ENCODE measurements at regions not wholly inside any gene's neighbourhood (a gene's known extent, or its start where the extent isn't known, plus 50 kb on each side); places are given as distances from the start of the nearest gene placed in this dataset.

- DNase-seq (ENCODE audit: low read depth in 2 of 2) = no peak
Measured at GRCh38 chr5:133905424-133905823, 63.0 kb downstream of the C5orf15 start.

GRCh38 chr5:133904641-133905040, 63.8 kb downstream of the C5orf15 start:
- no peak for DNase-seq (ENCODE audit: low read depth in 2 of 2)

- DNase-seq (ENCODE audit: low read depth in 2 of 2) = no peak
Measured at GRCh38 chr5:133902511-133903118, 65.8 kb downstream of the C5orf15 start.

- no peak for DNase-seq (ENCODE audit: low read depth in 2 of 2)
Measured at GRCh38 chr5:133900534-133901270, 67.7 kb downstream of the C5orf15 start.

- no peak for DNase-seq (ENCODE audit: low read depth in 2 of 2)
Measured at GRCh38 chr5:133899506-133899905, 68.9 kb downstream of the C5orf15 start.

GRCh38 chr5:133898440-133898839, 70.0 kb downstream of the C5orf15 start:
- DNase-seq (ENCODE audit: low read depth in 2 of 2) = no peak

- no peak for DNase-seq (ENCODE audit: low read depth in 2 of 2)
Measured at GRCh38 chr5:133897431-133897830, 71.0 kb downstream of the C5orf15 start.

GRCh38 chr5:133896873-133897272, 71.6 kb downstream of the C5orf15 start:
- DNase-seq (ENCODE audit: low read depth in 2 of 2) = no peak

GRCh38 chr5:133895979-133896845, 72.2 kb downstream of the C5orf15 start:
- no peak for DNase-seq (ENCODE audit: low read depth in 2 of 2)

GRCh38 chr5:133894143-133894542, 74.3 kb downstream of the C5orf15 start:
- no peak for DNase-seq (ENCODE audit: low read depth in 2 of 2)

- no peak for DNase-seq (ENCODE audit: low read depth in 2 of 2)
Measured at GRCh38 chr5:133892774-133893173, 75.7 kb downstream of the C5orf15 start.

GRCh38 chr5:133892306-133892705, 76.1 kb downstream of the C5orf15 start:
- no peak for DNase-seq (ENCODE audit: low read depth in 2 of 2)

- DNase-seq (ENCODE audit: low read depth in 2 of 2) = no peak
Measured at GRCh38 chr5:133891390-133891789, 77.0 kb downstream of the C5orf15 start.

- no peak for DNase-seq (ENCODE audit: low read depth in 2 of 2)
Measured at GRCh38 chr5:133890776-133891280, 77.6 kb downstream of the C5orf15 start.

GRCh38 chr5:133890314-133890713, 78.1 kb downstream of the C5orf15 start:
- DNase-seq (ENCODE audit: low read depth in 2 of 2) = no peak

- DNase-seq (ENCODE audit: low read depth in 2 of 2) = no peak
Measured at GRCh38 chr5:133889271-133889905, 79.0 kb downstream of the C5orf15 start.

GRCh38 chr5:133888625-133888991, 79.8 kb downstream of the C5orf15 start:
- no peak for DNase-seq (ENCODE audit: low read depth in 2 of 2)

GRCh38 chr5:133885566-133885965, 82.9 kb downstream of the C5orf15 start:
- no peak for DNase-seq (ENCODE audit: low read depth in 2 of 2)

- no peak for DNase-seq (ENCODE audit: low read depth in 2 of 2)
Measured at GRCh38 chr5:133884569-133885311, 83.7 kb downstream of the C5orf15 start.

- DNase-seq (ENCODE audit: low read depth in 2 of 2) = no peak
Measured at GRCh38 chr5:133883916-133884315, 84.5 kb downstream of the C5orf15 start.

- no peak for DNase-seq (ENCODE audit: low read depth in 2 of 2)
Measured at GRCh38 chr5:133882846-133883245, 85.6 kb downstream of the C5orf15 start.
